ENCODE measurements at regions not wholly inside any gene's neighbourhood (a gene's known extent, or its start where the extent isn't known, plus 50 kb on each side); places are given as distances from the start of the nearest gene placed in this dataset.
"Not testable (repeated sequence)": the region's sequence is repeated elsewhere in the genome, so short reads cannot be mapped to it uniquely, and the experiment has no call there.

- H3K4me1 ChIP-seq = no peaks in the 10 kb centered on the region
- H3K27me3 ChIP-seq = no peaks in the 10 kb centered on the region
- no peaks in the 10 kb centered on the region for H3K36me3 ChIP-seq
- H3K27ac ChIP-seq = no peak overlapping the region
- intact Hi-C loops (cut with DNase I) = no loop called here
- no peak for TF ChIP-seq POLR2AphosphoS5 (IDR thresholded peaks at IDR 0.05)
- TF ChIP-seq EP300 (IDR thresholded peaks at IDR 0.05) = no peak
- TF ChIP-seq CTCF (IDR thresholded peaks at IDR 0.05) = no peak
- TF ChIP-seq POLR2A (IDR thresholded peaks at IDR 0.05) = no peak
- H3K9me3 ChIP-seq = no peaks in the 10 kb centered on the region
- H3K4me3 ChIP-seq = no peak overlapping the region
- DNase-seq = no peak
Observed at GRCh38 chr7:13117592-13117991, 430.2 kb downstream of the ARL4A start.

GRCh38 chr7:13124629-13125028 lies 437.2 kb downstream of the ARL4A start:
- H3K4me1 ChIP-seq; H3K36me3 ChIP-seq; intact Hi-C loops (cut with DNase I); H3K27ac ChIP-seq; DNase-seq; H3K4me3 ChIP-seq; H3K27me3 ChIP-seq; H3K9me3 ChIP-seq: not testable (repeated sequence)
- 97 to 98% methylated on average over 2 of the region's 2 CpGs for WGBS, 2 donors

DNA sequence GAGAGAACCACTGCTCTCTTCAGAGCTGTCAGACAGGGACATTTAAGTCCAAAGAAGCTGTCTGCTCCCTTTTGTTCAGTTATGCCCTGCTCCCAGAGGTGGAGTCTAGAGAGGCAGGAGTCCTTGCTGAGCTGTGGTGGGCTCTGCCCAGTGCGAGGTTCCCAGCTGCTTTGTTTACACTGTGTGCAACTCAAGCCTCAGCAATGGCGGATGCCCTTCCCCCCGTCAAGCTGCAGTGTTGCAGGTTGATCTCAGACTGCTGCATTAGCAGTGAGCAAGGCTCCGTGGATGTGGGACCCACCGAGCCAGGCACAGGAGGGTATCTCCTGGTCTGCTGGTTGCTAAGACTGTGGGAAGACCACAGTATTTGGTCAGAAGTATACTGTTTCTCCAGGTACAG lies 438.9 kb downstream of the ARL4A start:
- Histone ChIP-seq H3K27me3 (no peaks in the 10 kb centered on the region), H3K4me1 (no peaks in the 10 kb centered on the region), H3K4me3 (no peak overlapping the region), H3K36me3 (no peaks in the 10 kb centered on the region), H3K9me3 (peaks cover 0 to 2% (median 0%) of the 10 kb centered on the region in 4 donors), H3K27ac (no peak overlapping the region)
- no peak for DNase-seq
- TF ChIP-seq EP300 (IDR thresholded peaks at IDR 0.05) = no peak
- TF ChIP-seq CTCF (IDR thresholded peaks at IDR 0.05) = no peak
- no peak for TF ChIP-seq POLR2AphosphoS5 (IDR thresholded peaks at IDR 0.05)
- TF ChIP-seq POLR2A (IDR thresholded peaks at IDR 0.05) = no peak
- intact Hi-C loops (cut with DNase I) = no loop called here
- 85 to 87% methylated on average over 5 of the region's 5 CpGs for WGBS, 2 donors

DNA sequence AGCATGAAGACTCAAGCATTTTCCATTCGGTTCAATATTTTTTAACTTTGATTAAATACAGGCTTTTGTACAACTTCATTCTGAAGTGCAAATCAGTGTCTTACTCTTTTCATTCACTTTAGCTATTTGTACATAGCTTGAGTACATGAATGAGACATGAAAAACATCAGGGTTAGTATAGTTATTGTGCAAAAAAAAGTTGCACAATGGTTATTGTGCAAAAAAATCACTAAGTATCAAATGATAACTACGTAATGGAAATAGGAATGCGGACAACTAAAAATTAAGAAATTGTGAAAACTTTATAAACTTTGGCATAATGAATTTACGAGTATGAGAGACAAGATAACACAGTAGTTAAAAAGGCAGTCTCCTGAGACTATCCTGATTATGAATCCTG lies 442.9 kb downstream of the ARL4A start:
- WGBS, 2 donors = 95% methylated on average over 4 of the region's 4 CpGs
- peaks cover 0 to under 1% (median 0%) of the 10 kb centered on the region in 4 donors for H3K9me3 ChIP-seq
- no peaks in the 10 kb centered on the region for H3K27me3 ChIP-seq
- intact Hi-C loops (cut with DNase I) = no loop called here
- H3K4me3 ChIP-seq = no peak overlapping the region
- H3K27ac ChIP-seq = no peak overlapping the region
- H3K36me3 ChIP-seq = no peaks in the 10 kb centered on the region
- DNase-seq = no peak
- H3K4me1 ChIP-seq = no peaks in the 10 kb centered on the region
- TF ChIP-seq POLR2AphosphoS5 (IDR thresholded peaks at IDR 0.05) (no peak), CTCF (IDR thresholded peaks at IDR 0.05) (no peak), EP300 (IDR thresholded peaks at IDR 0.05) (no peak), POLR2A (IDR thresholded peaks at IDR 0.05) (no peak)

- H3K36me3 ChIP-seq; H3K9me3 ChIP-seq; H3K27me3 ChIP-seq; DNase-seq; H3K4me1 ChIP-seq; H3K4me3 ChIP-seq; H3K27ac ChIP-seq; intact Hi-C loops (cut with DNase I): not testable (repeated sequence)
- WGBS, 2 donors = 95 to 97% methylated on average over 3 of the region's 3 CpGs
Observed at GRCh38 chr7:13130906-13131305, 443.5 kb downstream of the ARL4A start.

DNA sequence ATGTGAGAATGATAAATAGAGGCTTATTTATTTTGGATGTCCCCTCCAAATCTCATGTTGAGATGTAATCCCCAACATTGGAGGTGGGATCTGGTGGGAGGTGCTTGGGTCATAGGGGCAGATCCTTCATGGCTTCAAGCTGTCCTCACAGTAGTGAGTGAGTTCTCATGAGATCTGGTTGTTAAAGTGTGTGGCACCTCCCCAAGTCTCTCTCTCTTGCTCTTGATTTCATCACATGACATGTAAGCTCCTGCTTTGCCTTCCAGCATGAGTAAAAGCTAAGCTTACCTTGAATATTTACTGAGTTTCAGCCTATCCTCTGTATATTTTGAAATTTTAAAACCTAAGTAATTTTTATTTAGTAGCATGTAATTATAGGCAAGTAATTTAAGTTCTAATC lies 444.9 kb downstream of the ARL4A start:
- intact Hi-C loops (cut with DNase I) = no loop called here
- Histone ChIP-seq H3K27me3 (no peaks in the 10 kb centered on the region), H3K9me3 (no peaks in the 10 kb centered on the region), H3K27ac (no peak overlapping the region), H3K36me3 (no peaks in the 10 kb centered on the region), H3K4me3 (no peak overlapping the region), H3K4me1 (no peaks in the 10 kb centered on the region)
- TF ChIP-seq POLR2AphosphoS5 (IDR thresholded peaks at IDR 0.05) (no peak), CTCF (IDR thresholded peaks at IDR 0.05) (no peak), EP300 (IDR thresholded peaks at IDR 0.05) (no peak), POLR2A (IDR thresholded peaks at IDR 0.05) (no peak)
- no peak for DNase-seq

DNA sequence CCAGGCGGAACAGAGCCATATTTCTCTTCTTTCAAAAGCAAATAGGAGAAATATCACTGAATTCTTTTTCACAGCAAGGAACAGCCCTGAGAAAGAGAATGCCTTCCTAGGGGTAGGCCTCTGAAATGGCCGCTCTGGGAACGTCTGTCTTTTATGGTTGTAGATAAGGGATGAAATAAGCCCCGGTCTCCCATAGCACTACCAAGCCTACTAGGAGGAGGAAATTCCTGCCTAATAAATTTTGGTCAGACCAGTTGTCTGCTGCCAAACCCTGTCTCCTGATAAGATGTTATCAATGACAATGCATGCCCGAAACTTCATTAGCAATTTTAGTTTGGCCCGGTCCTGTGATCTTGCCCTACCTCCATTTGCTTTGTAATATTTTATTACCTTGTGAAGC lies 448.9 kb downstream of the ARL4A start:
- H3K9me3 ChIP-seq; DNase-seq; H3K4me1 ChIP-seq; H3K27ac ChIP-seq; H3K36me3 ChIP-seq; intact Hi-C loops (cut with DNase I); H3K4me3 ChIP-seq; H3K27me3 ChIP-seq: not testable (repeated sequence)
- 86 to 91% methylated on average over 6 of the region's 6 CpGs for WGBS, 2 donors

Measured in sigmoid colon (tissue), 6 donors.